A549 (cell line): ENCODE measurements at regions not wholly inside any gene's neighbourhood (a gene's known extent, or its start where the extent isn't known, plus 50 kb on each side); places are given as distances from the start of the nearest gene placed in this dataset.

ENCODE experiments used
- ATAC-seq, 2 experiments: fragments of 200-7000 bp in 1 of 2; fragments of >200 bp in 1 of 2; cut with Nextera tagmentation in 1 of 2; cut with Tn5 transposase in 1 of 2; 3 replicates each; pipeline versions ENCODE4 v1.8.0 to v1.9.1; 2018 to 2020; ENCODE audit warnings: mild to moderate bottlenecking in 1 of 2, moderate library complexity in 1 of 2
- CTCF ChIA-PET: fragments of 300-600 bp; sonication (Branson Sonifier 250); formaldehyde crosslinking; extraction: SDS; loops from one replicate; lab custom pipeline; 2021; ENCODE audit warnings: antibody characterized with exemption, inconsistent platforms; lab: Yijun Ruan, JAX
- POLR2A ChIA-PET: fragments of 350-600 bp; formaldehyde crosslinking; extraction: SDS; loops from one replicate; lab custom pipeline; 2021; ENCODE audit warnings: antibody characterized with exemption, inconsistent platforms; lab: Yijun Ruan, JAX
- DNase-seq, 2 experiments: peaks; one replicate each; pipeline versions ENCODE4 v3.0.0 to v3.0.0-alpha.2; 2011 to 2016; ENCODE audit warnings: low read depth in 1 of 2, low spot score in 1 of 2
- FAIRE-seq: peaks from 2 replicates; lab custom pipeline; 2011; peaks lifted over from hg19 to GRCh38; lab: Jason Lieb, UNC
- H3K27ac ChIP-seq, 2 experiments: fragments of >200 bp; sonication (Bioruptor Twin); formaldehyde crosslinking; 3 replicates each; pipeline ENCODE4 v1.5.1; 2016 to 2017
- H3K4me1 ChIP-seq: fragments of >200 bp; sonication (Bioruptor Twin); formaldehyde crosslinking; 3 replicates; pipeline ENCODE4 v1.6.1; 2016
- H3K4me2 ChIP-seq: fragments of >200 bp; sonication (Bioruptor Twin); formaldehyde crosslinking; 3 replicates; pipeline ENCODE4 v1.6.1; 2016
- H3K4me3 ChIP-seq: fragments of >200 bp; sonication (Bioruptor Twin); formaldehyde crosslinking; 3 replicates; pipeline ENCODE4 v1.5.1; 2016
- H3K9me3 ChIP-seq: fragments of >200 bp; sonication (Bioruptor Twin); formaldehyde crosslinking; 3 replicates; pipeline ENCODE4 v1.6.1; 2016
- BCL3 ChIP-seq: fragments of >200 bp; sonication (Bioruptor Twin); formaldehyde crosslinking; IDR thresholded peaks from 3 replicates; pipeline ENCODE4 v1.6.1; 2016
- CBX2 ChIP-seq: fragments of 200-600 bp; sonication (generic); IDR thresholded peaks from 2 replicates; pipeline ENCODE4 v1.6.1; 2016; ENCODE audit warnings: low read depth, mild to moderate bottlenecking, borderline replicate concordance
- CBX8 ChIP-seq: fragments of 200-600 bp; sonication (generic); IDR thresholded peaks from 2 replicates; pipeline ENCODE4 v1.6.1; 2016
- CHD2 ChIP-seq: fragments of 150-350 bp; IDR thresholded peaks from 2 replicates; pipeline ENCODE4 v1.6.1; 2014; ENCODE audit warnings: low read length; ENCODE audit not compliant: partially characterized antibody
- ELK1 ChIP-seq: fragments of 150-350 bp; IDR thresholded peaks from 2 replicates; pipeline ENCODE4 v1.6.1; 2014; ENCODE audit warnings: low read depth, mild to moderate bottlenecking, low read length
- EP300 ChIP-seq, 2 experiments: fragments of >200 bp; sonication (Bioruptor Twin); formaldehyde crosslinking; IDR thresholded peaks; 2 replicates in 1 of 2; 3 replicates in 1 of 2; pipeline ENCODE4 v1.6.1; 2016 to 2017
- FOSB ChIP-seq: fragments of 250-450 bp; sonication (Bioruptor Pico); IDR thresholded peaks from 2 replicates; pipeline ENCODE4 v1.5.0; 2020; ENCODE audit warnings: mild to moderate bottlenecking, moderate library complexity
- HES2 ChIP-seq: fragments of >200 bp; sonication (Bioruptor Twin); formaldehyde crosslinking; IDR thresholded peaks from 2 replicates; pipeline ENCODE4 v1.6.1; 2016
- HMGXB4 ChIP-seq: fragments of 250-450 bp; sonication (Bioruptor Pico); IDR thresholded peaks from 2 replicates; pipeline ENCODE4 v1.5.0; 2021; ENCODE audit warnings: mild to moderate bottlenecking, moderate library complexity, borderline replicate concordance
- KDM1A ChIP-seq: fragments of 200-600 bp; sonication (generic); IDR thresholded peaks from 2 replicates; pipeline ENCODE4 v1.6.1; 2016; ENCODE audit warnings: low read depth, mild to moderate bottlenecking
- MYC ChIP-seq: IDR thresholded peaks from 2 replicates; pipeline ENCODE4 v1.6.1; 2012; ENCODE audit warnings: mild to moderate bottlenecking, inconsistent platforms, low read length, improper control_type of control experiment, borderline replicate concordance
- POLR2AphosphoS2 ChIP-seq: conservative IDR thresholded peaks from 2 replicates; pipeline ENCODE4 v1.6.1; 2012; ENCODE audit warnings: low read length, improper control_type of control experiment, inconsistent platforms
- RFX5 ChIP-seq: fragments of 450-650 bp; IDR thresholded peaks from 2 replicates; pipeline ENCODE4 v1.7.1; 2014; ENCODE audit warnings: antibody characterized with exemption, mild to moderate bottlenecking, moderate library complexity
- SREBF2 ChIP-seq: fragments of 450-650 bp; IDR thresholded peaks from 2 replicates; pipeline ENCODE4 v1.6.1; 2014; ENCODE audit warnings: mild to moderate bottlenecking, moderate library complexity
- USF2 ChIP-seq: fragments of 450-650 bp; IDR thresholded peaks from 2 replicates; pipeline ENCODE4 v1.6.1; 2014; ENCODE audit warnings: antibody characterized with exemption
- ZNF302 ChIP-seq: fragments of 250-450 bp; sonication (Bioruptor Pico); IDR thresholded peaks from 2 replicates; pipeline ENCODE4 v1.9.0; 2021; ENCODE audit warnings: inconsistent platforms, mild to moderate bottlenecking, moderate library complexity
- ZSCAN20 ChIP-seq: fragments of 250-450 bp; sonication (Bioruptor Pico); IDR thresholded peaks from 2 replicates; pipeline ENCODE4 v1.8.0; 2022; ENCODE audit warnings: mild to moderate bottlenecking, moderate library complexity
- WGBS: methylation state at CpG from one replicate; pipeline ENCODE4 v1.1.6; 2017; ENCODE audit errors: missing lambda C conversion rate; 5-methylcytosine and 5-hydroxymethylcytosine counted together
- TF ChIP-seq, protein P1 (sequence below): fragments of 250-450 bp; sonication (Bioruptor Pico); IDR thresholded peaks from 2 replicates; pipeline ENCODE4 v1.5.0; 2020; ENCODE audit warnings: low read depth, mild to moderate bottlenecking, moderate library complexity
- TF ChIP-seq, protein P2 (sequence below): IDR thresholded peaks from 2 replicates; pipeline ENCODE4 v1.6.1; 2012; ENCODE audit warnings: low read depth, borderline replicate concordance

GRCh38 chr2:43117521-43118143 lies 108.8 kb downstream of the ZFP36L2 start:
- no peak for ATAC-seq
- WGBS: 26% methylated on average over 2 of the region's 2 CpGs
- ChIA-PET POLR2A (no interaction called here), CTCF (interaction anchor here (0.9 kb wide), 1 partner anchor 35 kb away, joined by 3 read pairs; no protein-coding TSS in a partner anchor)
- no peak for DNase-seq
- H3K9me3 ChIP-seq: peaks cover 8% of the 10 kb centered on the region; the same call in 2 of the 3 replicates
- no peak overlapping the region for H3K4me3 ChIP-seq
- no peak overlapping the region for H3K4me2 ChIP-seq
- no peak overlapping the region for H3K27ac ChIP-seq
- peaks cover 6% of the 10 kb centered on the region; the same call in 2 of the 3 replicates for H3K4me1 ChIP-seq
- no peak for FAIRE-seq
- TF ChIP-seq RFX5 (no peak), ELK1 (no peak), MYC (no peak), POLR2AphosphoS2 (no peak), CBX2 (no peak), HMGXB4 (no peak), CBX8 (no peak), KDM1A (no peak), SREBF2 (no peak), USF2 (no peak), CHD2 (no peak), FOSB (CRISPR knock-in tag) (no peak), HES2 (no peak), ZNF302 (no peak), BCL3 (no peak)
- TF ChIP-seq, protein P1, sequence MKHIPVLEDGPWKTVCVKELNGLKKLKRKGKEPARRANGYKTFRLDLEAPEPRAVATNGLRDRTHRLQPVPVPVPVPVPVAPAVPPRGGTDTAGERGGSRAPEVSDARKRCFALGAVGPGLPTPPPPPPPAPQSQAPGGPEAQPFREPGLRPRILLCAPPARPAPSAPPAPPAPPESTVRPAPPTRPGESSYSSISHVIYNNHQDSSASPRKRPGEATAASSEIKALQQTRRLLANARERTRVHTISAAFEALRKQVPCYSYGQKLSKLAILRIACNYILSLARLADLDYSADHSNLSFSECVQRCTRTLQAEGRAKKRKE: no peak

DNA sequence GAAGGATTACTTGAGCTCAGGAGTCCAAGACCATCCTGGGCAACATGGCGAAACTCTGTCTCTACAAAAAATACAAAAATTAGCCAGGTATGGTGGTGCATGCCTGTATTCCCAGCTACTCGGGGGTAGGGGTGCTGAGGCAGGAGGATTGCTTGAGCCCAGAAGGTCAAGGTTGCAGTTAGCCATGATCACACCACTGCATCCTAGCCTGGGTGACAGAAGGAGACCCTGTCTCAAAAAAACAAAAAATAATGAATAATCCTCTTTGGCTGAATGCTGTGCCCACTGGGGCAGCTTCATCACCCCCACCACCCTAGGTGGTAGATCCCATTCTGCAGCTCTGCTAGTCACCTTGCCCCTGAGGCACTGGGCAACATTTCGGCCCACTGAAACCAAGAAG lies 109.4 kb downstream of the ZFP36L2 start:
- WGBS: 73% methylated on average over 3 of the region's 3 CpGs
- DNase-seq (no peak), ATAC-seq (no peak), FAIRE-seq (no peak)
- H3K9me3 ChIP-seq: peaks cover 8% of the 10 kb centered on the region; the same call in 2 of the 3 replicates
- no peak overlapping the region for H3K27ac ChIP-seq
- CTCF ChIA-PET: interaction anchor here (0.9 to 1.4 kb wide), 3 partner anchors 10 to 142 kb away, joined by 3 to 4 read pairs (median 3); no protein-coding TSS in a partner anchor
- H3K4me3 ChIP-seq: no peak overlapping the region
- POLR2A ChIA-PET: no interaction called here
- H3K4me2 ChIP-seq: no peak overlapping the region
- TF ChIP-seq ZSCAN20: no peak
- no peak for TF ChIP-seq POLR2AphosphoS2
- TF ChIP-seq, protein P2, sequence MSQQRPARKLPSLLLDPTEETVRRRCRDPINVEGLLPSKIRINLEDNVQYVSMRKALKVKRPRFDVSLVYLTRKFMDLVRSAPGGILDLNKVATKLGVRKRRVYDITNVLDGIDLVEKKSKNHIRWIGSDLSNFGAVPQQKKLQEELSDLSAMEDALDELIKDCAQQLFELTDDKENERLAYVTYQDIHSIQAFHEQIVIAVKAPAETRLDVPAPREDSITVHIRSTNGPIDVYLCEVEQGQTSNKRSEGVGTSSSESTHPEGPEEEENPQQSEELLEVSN: no peak
- no peak for TF ChIP-seq ZNF302
- no peak for TF ChIP-seq EP300 (IDR thresholded peaks at IDR 0.05)
- TF ChIP-seq, all 56 proteins: peak for 0
- peaks cover 6% of the 10 kb centered on the region; the same call in 2 of the 3 replicates for H3K4me1 ChIP-seq
